ENCODE measurements at regions not wholly inside any gene's neighbourhood (a gene's known extent, or its start where the extent isn't known, plus 50 kb on each side); places are given as distances from the start of the nearest gene placed in this dataset.

DNA sequence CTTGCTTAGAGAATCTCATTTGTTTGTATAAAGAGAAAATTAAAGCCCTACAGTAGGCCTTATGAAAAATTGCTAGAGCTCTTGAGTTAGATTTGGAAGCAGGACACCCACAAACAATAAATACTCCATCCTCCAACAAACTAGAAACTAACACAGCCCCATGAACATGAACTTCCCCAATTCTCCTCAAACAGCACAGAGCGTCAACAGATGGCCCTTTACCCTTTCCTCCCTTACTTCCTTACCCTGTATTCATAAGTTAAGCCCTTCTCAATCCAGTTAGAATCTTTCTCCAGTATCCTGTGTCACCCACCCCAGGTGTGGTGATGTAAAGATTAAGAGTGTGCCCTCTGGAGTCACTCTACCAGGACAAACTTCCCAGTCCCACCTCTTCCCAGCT is 113.7 kb downstream of the UNC5CL start:
- no peak overlapping the region for H3K27ac ChIP-seq (ENCODE audit: low read depth, low read length, severe bottlenecking)
- WGBS, 2 experiments (ENCODE audit: insufficient coverage in 2 of 2), result 100% methylated on average over 1 of the region's 1 CpG
- no peaks in the 10 kb centered on the region for H3K36me3 ChIP-seq (ENCODE audit: control insufficient read depth, insufficient read depth, low read length)
- no peak overlapping the region for H3K4me3 ChIP-seq (ENCODE audit: extremely low read depth, insufficient read depth, low read length, poor library complexity, severe bottlenecking)
- peaks cover 3% of the 10 kb centered on the region for H3K4me1 ChIP-seq (ENCODE audit: control insufficient read depth, insufficient read depth, low read length, poor library complexity, severe bottlenecking)
- no peaks in the 10 kb centered on the region for H3K9me3 ChIP-seq (ENCODE audit: control insufficient read depth, low read length)

DNA sequence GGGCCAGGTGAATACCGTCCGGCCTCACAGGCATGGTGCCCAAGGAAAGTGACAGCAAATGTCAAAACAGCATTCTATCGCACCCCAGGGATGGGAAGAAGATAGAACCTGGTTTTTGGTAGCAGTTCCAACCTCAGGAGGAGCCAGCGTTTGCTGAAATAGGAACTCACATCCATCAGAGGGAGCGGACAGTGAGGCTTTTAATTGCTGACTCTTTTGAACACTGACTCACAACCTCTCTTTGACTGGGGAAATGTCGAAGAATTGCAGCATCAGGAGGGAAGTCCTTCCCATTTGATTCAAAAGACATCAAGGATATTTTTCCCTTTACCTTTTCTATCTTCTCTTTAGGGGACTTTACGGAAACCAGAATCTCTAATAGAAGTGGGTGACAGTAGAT is 114.2 kb downstream of the UNC5CL start:
- Histone ChIP-seq H3K27ac (ENCODE audit: low read depth, low read length, severe bottlenecking) (no peak overlapping the region), H3K4me3 (ENCODE audit: extremely low read depth, insufficient read depth, low read length, poor library complexity, severe bottlenecking) (no peak overlapping the region), H3K9me3 (ENCODE audit: control insufficient read depth, low read length) (no peaks in the 10 kb centered on the region), H3K4me1 (ENCODE audit: control insufficient read depth, insufficient read depth, low read length, poor library complexity, severe bottlenecking) (peaks cover 3% of the 10 kb centered on the region), H3K36me3 (ENCODE audit: control insufficient read depth, insufficient read depth, low read length) (no peaks in the 10 kb centered on the region)
- WGBS, 2 experiments (ENCODE audit: insufficient coverage in 2 of 2), result 95 to 96% methylated on average over 5 to 6 of the region's 7 CpGs

DNA sequence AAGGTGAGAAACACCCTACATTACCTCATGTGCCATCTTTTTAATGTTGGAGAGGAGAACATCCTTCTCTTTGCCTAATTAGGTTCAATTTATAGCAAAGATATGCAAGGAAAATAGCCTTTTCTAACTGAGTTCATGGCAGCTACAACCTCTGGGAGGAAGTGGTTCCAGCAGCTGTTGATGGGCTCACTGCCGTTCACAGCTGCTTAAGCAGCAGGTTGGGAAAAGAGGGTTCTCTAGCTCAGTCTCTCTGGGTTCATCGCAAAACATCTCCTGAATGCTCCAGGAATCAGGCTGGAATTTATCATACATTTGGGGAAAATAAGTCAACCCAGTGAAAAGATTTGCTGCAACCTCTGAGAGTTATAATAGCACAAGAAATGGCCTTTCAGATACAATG is 115.1 kb downstream of the UNC5CL start:
- no peaks in the 10 kb centered on the region for H3K9me3 ChIP-seq (ENCODE audit: control insufficient read depth, low read length)
- 100% methylated on average over 2 of the region's 2 CpGs for WGBS, 2 experiments (ENCODE audit: insufficient coverage in 2 of 2)
- H3K27ac ChIP-seq (ENCODE audit: low read depth, low read length, severe bottlenecking), result no peak overlapping the region
- H3K4me3 ChIP-seq (ENCODE audit: extremely low read depth, insufficient read depth, low read length, poor library complexity, severe bottlenecking), result no peak overlapping the region
- no peaks in the 10 kb centered on the region for H3K36me3 ChIP-seq (ENCODE audit: control insufficient read depth, insufficient read depth, low read length)
- H3K4me1 ChIP-seq (ENCODE audit: control insufficient read depth, insufficient read depth, low read length, poor library complexity, severe bottlenecking), result peaks cover 3% of the 10 kb centered on the region

DNA sequence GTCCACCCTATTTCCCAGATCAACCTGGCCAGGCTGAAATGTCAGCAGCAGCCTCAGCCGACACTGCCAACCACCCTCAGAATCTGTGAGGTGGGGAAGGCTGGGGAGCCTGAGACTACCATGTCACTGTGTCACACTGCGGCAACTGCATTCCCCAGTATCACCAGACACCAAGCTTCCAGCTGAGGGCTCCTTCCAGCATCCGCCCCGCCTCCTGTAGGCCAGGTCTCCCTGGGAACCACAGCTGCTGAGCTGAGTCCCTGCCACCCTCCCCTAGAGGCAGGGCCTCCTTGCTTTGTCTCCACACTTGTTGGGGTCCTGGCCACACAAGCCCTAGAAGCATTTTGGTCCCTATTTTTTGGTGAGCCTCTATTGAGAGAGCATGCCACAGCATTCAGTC is 115.7 kb downstream of the UNC5CL start:
- no peaks in the 10 kb centered on the region for H3K36me3 ChIP-seq (ENCODE audit: control insufficient read depth, insufficient read depth, low read length)
- WGBS, 2 experiments (ENCODE audit: insufficient coverage in 2 of 2), result 82 to 83% methylated on average over 3 to 4 of the region's 4 CpGs

DNA sequence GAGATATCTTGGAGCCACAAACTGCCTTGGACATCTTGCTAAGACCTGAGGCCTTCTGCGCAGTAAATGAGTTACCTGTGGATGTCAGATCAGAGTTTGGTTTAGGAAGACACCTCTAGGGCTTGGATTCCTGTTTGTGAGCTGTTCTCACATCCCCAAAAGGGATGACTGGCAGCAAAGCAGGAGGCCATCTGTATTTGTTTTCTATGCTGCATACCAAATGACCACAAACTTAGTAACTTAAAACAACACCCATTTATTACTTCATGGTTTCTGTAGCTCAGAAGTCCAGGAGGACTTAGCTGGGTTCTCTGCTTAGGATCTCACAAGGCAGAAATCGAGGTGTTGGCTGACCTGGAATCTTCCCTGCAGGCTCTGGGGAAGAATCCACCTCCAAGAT is 116.7 kb downstream of the UNC5CL start:
- Histone ChIP-seq H3K27ac (ENCODE audit: low read depth, low read length, severe bottlenecking) (no peak overlapping the region), H3K36me3 (ENCODE audit: control insufficient read depth, insufficient read depth, low read length) (no peaks in the 10 kb centered on the region), H3K4me1 (ENCODE audit: control insufficient read depth, insufficient read depth, low read length, poor library complexity, severe bottlenecking) (peaks cover 3% of the 10 kb centered on the region), H3K4me3 (ENCODE audit: extremely low read depth, insufficient read depth, low read length, poor library complexity, severe bottlenecking) (no peak overlapping the region), H3K9me3 (ENCODE audit: control insufficient read depth, low read length) (no peaks in the 10 kb centered on the region)
- 90 to 100% methylated on average over 1 of the region's 2 CpGs for WGBS, 2 experiments (ENCODE audit: insufficient coverage in 2 of 2)

More for the DNA sequence above, 115.7 kb downstream of the UNC5CL start:
- Histone ChIP-seq H3K4me3 (ENCODE audit: extremely low read depth, insufficient read depth, low read length, poor library complexity, severe bottlenecking) (no peak overlapping the region), H3K4me1 (ENCODE audit: control insufficient read depth, insufficient read depth, low read length, poor library complexity, severe bottlenecking) (peaks cover 3% of the 10 kb centered on the region), H3K9me3 (ENCODE audit: control insufficient read depth, low read length) (no peaks in the 10 kb centered on the region), H3K27ac (ENCODE audit: low read depth, low read length, severe bottlenecking) (no peak overlapping the region)

DNA sequence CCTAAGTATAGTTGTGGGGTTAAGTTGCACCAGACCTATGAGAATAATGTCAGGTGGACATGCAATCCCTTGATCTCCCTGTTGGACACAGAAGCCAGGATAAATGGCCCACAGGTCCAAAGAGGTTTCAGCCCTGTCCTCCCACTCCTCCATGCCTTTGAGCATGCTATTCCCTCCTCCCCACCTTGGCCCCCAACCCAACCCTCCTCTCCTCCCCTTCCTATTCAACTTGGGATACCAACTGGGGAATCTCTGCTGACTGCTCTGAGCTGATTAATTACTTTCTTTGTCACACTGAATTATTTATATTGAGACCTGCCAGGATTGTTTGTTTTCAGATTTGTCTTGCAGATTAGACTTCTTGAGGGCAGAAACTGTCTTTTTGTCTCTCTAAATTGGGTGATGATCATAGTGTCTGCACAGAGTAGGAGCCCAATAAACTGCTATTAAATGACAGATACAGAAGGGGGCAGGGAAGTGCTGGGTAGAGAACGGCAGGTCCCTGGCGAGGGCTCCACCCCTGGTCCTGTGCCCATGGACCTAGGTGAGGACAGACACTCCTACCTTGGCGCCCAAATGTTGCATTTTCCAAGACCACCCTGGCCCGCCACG is 120.9 kb downstream of the UNC5CL start:
- H3K36me3 ChIP-seq (ENCODE audit: control insufficient read depth, insufficient read depth, low read length), result no peaks in the 10 kb centered on the region
- no peak overlapping the region for H3K4me3 ChIP-seq (ENCODE audit: extremely low read depth, insufficient read depth, low read length, poor library complexity, severe bottlenecking)
- no peaks in the 10 kb centered on the region for H3K9me3 ChIP-seq (ENCODE audit: control insufficient read depth, low read length)
- no peaks in the 10 kb centered on the region for H3K4me1 ChIP-seq (ENCODE audit: control insufficient read depth, insufficient read depth, low read length, poor library complexity, severe bottlenecking)
- 60 to 86% methylated on average over 1 to 3 of the region's 5 CpGs for WGBS, 2 experiments (ENCODE audit: insufficient coverage in 2 of 2)
- H3K27ac ChIP-seq (ENCODE audit: low read depth, low read length, severe bottlenecking), result no peak overlapping the region

DNA sequence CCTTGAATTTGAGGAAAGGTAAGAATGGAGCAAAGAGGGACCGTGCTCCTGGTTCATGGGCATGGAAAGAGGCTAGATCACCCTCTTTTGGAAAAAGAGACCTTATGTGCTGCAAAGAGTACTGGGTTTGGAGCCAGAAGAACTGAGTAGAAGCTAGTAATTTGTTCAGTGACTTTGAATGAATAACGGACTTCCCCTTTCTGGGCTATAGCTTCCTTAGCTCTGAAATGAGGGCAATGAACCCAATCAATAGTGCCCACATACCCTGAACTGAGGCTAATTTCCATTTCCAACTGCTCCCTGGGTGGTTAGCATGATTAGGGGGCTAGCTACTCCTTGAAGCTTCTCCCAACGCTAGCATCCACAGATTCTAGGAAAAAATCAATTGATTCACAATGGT is 121.4 kb downstream of the UNC5CL start:
- H3K27ac ChIP-seq (ENCODE audit: low read depth, low read length, severe bottlenecking), result no peak overlapping the region
- no peaks in the 10 kb centered on the region for H3K36me3 ChIP-seq (ENCODE audit: control insufficient read depth, insufficient read depth, low read length)
- no peaks in the 10 kb centered on the region for H3K4me1 ChIP-seq (ENCODE audit: control insufficient read depth, insufficient read depth, low read length, poor library complexity, severe bottlenecking)
- no peaks in the 10 kb centered on the region for H3K9me3 ChIP-seq (ENCODE audit: control insufficient read depth, low read length)
- no peak overlapping the region for H3K4me3 ChIP-seq (ENCODE audit: extremely low read depth, insufficient read depth, low read length, poor library complexity, severe bottlenecking)
- WGBS, 2 experiments (ENCODE audit: insufficient coverage in 2 of 2), result 92 to 100% methylated on average over 1 of the region's 3 CpGs

DNA sequence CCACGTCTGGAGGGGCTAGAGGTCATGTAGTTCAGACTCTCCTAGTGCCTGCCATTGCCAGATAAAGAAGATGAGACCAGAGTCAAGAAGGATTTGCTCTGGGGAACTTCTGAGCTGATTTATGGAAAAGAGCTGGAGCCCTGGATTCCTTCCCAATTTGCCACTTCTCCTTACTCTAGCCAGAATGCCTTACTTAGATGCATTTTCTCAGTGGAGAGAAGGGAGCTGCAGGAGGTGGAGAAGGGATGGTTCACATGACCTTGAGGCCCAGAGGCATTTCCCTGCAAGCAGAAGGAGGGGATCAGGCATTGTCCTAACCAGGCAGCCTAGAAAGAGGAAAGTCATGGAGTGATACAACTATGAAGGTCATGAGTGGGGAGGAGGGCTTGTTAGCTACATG is 122.2 kb downstream of the UNC5CL start:
- 86% methylated on average over 1 of the region's 1 CpG; no CpG with 5 or more reads in 1 of the 2 experiments for WGBS, 2 experiments (ENCODE audit: insufficient coverage in 2 of 2)
- no peaks in the 10 kb centered on the region for H3K4me1 ChIP-seq (ENCODE audit: control insufficient read depth, insufficient read depth, low read length, poor library complexity, severe bottlenecking)
- H3K27ac ChIP-seq (ENCODE audit: low read depth, low read length, severe bottlenecking), result no peak overlapping the region
- no peaks in the 10 kb centered on the region for H3K9me3 ChIP-seq (ENCODE audit: control insufficient read depth, low read length)
- H3K36me3 ChIP-seq (ENCODE audit: control insufficient read depth, insufficient read depth, low read length), result no peaks in the 10 kb centered on the region
- H3K4me3 ChIP-seq (ENCODE audit: extremely low read depth, insufficient read depth, low read length, poor library complexity, severe bottlenecking), result no peak overlapping the region

DNA sequence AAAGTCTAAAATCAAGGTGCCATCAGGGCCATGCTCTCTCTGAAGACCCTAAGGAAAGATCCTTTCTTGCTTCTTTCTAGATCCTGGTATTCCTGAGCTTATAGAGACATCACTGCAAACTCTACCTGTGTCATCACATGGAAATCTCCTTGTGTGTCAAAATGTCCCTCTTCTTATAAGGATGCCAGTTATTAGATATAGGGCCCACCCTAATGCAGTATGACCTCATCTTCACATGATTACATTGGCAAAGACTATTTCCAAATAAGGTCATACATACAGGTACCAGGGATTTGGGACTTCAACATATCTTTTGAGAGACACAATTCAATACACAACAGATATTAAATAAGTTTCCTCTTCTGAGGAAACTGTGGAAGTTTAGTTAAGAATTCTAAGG is 123.9 kb downstream of the UNC5CL start:
- Histone ChIP-seq H3K9me3 (ENCODE audit: control insufficient read depth, low read length) (no peaks in the 10 kb centered on the region), H3K4me3 (ENCODE audit: extremely low read depth, insufficient read depth, low read length, poor library complexity, severe bottlenecking) (no peak overlapping the region), H3K36me3 (ENCODE audit: control insufficient read depth, insufficient read depth, low read length) (no peaks in the 10 kb centered on the region), H3K27ac (ENCODE audit: low read depth, low read length, severe bottlenecking) (no peak overlapping the region), H3K4me1 (ENCODE audit: control insufficient read depth, insufficient read depth, low read length, poor library complexity, severe bottlenecking) (no peaks in the 10 kb centered on the region)

DNA sequence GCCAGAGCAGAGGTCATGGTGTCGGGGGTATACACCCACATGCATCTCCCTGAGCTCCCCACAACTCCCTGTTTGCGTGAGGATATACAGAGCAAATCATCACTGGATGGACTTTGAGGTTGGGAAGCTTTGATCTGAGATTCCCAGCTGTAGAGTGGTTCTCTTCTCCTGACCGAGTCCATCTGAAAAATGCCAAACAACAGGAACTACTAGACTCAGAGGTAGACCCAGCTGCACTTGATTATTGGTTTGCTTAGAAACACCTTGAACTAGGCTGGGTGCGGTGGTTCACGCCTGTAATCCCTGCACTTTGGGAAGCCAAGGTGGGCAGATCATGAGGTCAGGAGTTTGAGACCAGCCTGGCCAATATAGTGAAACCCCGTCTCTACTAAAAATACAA is 125.0 kb downstream of the UNC5CL start:
- H3K27ac ChIP-seq (ENCODE audit: low read depth, low read length, severe bottlenecking), result no peak overlapping the region
- H3K9me3 ChIP-seq (ENCODE audit: control insufficient read depth, low read length), result no peaks in the 10 kb centered on the region
- no peaks in the 10 kb centered on the region for H3K36me3 ChIP-seq (ENCODE audit: control insufficient read depth, insufficient read depth, low read length)
- no peaks in the 10 kb centered on the region for H3K4me1 ChIP-seq (ENCODE audit: control insufficient read depth, insufficient read depth, low read length, poor library complexity, severe bottlenecking)
- WGBS, 2 experiments (ENCODE audit: insufficient coverage in 2 of 2), result 84 to 92% methylated on average over 3 to 4 of the region's 6 CpGs
- no peak overlapping the region for H3K4me3 ChIP-seq (ENCODE audit: extremely low read depth, insufficient read depth, low read length, poor library complexity, severe bottlenecking)

DNA sequence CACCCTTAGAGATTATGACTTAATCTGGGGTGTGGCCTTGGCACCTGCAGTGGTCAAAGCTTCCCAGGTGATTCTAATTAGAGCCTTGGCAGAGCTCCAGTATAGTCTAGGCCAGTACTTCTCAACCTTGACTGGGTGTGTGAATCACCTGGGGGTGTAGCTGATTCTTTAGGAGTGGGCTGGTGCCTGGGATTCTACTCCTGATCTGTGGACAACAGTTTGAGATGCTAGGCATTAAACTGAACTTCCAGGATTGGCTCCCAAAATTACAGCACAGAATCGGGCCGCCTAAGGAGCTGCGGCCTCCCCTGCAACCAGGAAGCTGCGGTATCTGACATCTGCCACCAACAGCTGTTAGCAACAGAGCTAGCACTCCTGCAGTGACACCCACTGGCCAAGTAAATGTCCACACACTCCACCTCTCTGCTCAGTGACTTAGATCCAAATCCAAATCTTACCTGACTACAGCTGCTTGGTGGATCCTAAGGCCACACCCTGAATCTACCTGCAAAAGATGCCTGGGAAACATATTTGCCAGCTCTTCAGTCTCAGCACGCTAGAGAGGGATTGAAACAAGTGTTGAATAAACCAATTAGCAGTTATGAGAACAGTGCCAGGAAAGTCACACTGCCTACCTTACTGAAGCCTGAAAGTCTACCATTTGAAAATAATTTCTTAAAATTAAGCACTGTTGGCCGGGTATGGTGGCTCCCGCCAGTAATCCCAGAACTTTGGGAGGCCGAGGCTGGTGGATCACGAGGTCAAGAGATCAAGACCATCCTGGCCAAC is 126.7 kb downstream of the UNC5CL start:
- no peak overlapping the region for H3K27ac ChIP-seq (ENCODE audit: low read depth, low read length, severe bottlenecking)
- no peaks in the 10 kb centered on the region for H3K4me1 ChIP-seq (ENCODE audit: control insufficient read depth, insufficient read depth, low read length, poor library complexity, severe bottlenecking)
- 72 to 73% methylated on average over 8 to 9 of the region's 9 CpGs for WGBS, 2 experiments (ENCODE audit: insufficient coverage in 2 of 2)
- H3K36me3 ChIP-seq (ENCODE audit: control insufficient read depth, insufficient read depth, low read length), result no peaks in the 10 kb centered on the region
- H3K4me3 ChIP-seq (ENCODE audit: extremely low read depth, insufficient read depth, low read length, poor library complexity, severe bottlenecking), result no peak overlapping the region
- no peaks in the 10 kb centered on the region for H3K9me3 ChIP-seq (ENCODE audit: control insufficient read depth, low read length)

All from mesodermal cell (in vitro differentiated cells).